ENCODE measurements at regions not wholly inside any gene's neighbourhood (a gene's known extent, or its start where the extent isn't known, plus 50 kb on each side); places are given as distances from the start of the nearest gene placed in this dataset.

GRCh38 chr5:2270467-2270866 is 387.7 kb upstream of the IRX4 start:
- TF ChIP-seq, protein P1, sequence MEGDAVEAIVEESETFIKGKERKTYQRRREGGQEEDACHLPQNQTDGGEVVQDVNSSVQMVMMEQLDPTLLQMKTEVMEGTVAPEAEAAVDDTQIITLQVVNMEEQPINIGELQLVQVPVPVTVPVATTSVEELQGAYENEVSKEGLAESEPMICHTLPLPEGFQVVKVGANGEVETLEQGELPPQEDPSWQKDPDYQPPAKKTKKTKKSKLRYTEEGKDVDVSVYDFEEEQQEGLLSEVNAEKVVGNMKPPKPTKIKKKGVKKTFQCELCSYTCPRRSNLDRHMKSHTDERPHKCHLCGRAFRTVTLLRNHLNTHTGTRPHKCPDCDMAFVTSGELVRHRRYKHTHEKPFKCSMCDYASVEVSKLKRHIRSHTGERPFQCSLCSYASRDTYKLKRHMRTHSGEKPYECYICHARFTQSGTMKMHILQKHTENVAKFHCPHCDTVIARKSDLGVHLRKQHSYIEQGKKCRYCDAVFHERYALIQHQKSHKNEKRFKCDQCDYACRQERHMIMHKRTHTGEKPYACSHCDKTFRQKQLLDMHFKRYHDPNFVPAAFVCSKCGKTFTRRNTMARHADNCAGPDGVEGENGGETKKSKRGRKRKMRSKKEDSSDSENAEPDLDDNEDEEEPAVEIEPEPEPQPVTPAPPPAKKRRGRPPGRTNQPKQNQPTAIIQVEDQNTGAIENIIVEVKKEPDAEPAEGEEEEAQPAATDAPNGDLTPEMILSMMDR (IDR thresholded peaks at IDR 0.05; ENCODE audit: insufficient read depth, low read length, poor library complexity, severe bottlenecking), result no peak
- no peak for TF ChIP-seq EZH2phosphoT487 (conservative IDR thresholded peaks at IDR 0.05; ENCODE audit: low read length)
